Activated naive CD8-positive, alpha-beta T cell treated with anti-CD3 and anti-CD28 coated beads, Interleukin-2, amount 10 ng/mL, durations not matched to agents 7 days and 5 days (primary cell): ENCODE measurements at regions not wholly inside any gene's neighbourhood (a gene's known extent, or its start where the extent isn't known, plus 50 kb on each side); places are given as distances from the start of the nearest gene placed in this dataset.
A peak's percentile ranks its signal among the peaks of the same experiment; 100 is the strongest.

Experiments
- ATAC-seq: fragments of 150-1000 bp; cut with Tn5 transposase; one replicate; pipeline ENCODE4 v1.10.0; 2021; ENCODE audit warnings: low read depth, moderate library complexity
- POLR2A ChIA-PET: fragments of 350-600 bp; sonication (Branson Sonifier 250); formaldehyde crosslinking; loops from one replicate; lab custom pipeline; 2021; ENCODE audit warnings: antibody characterized with exemption; lab: Charles Lee
- DNase-seq: peaks from one replicate; pipeline ENCODE4 v3.0.0; 2021
- H3K27ac Mint-ChIP-seq: one replicate; pipeline ENCODE4 v1.8.0; 2022; ENCODE audit warnings: mild to moderate bottlenecking, mixed read lengths
- H3K27me3 Mint-ChIP-seq: one replicate; pipeline ENCODE4 v1.8.0; 2022; ENCODE audit warnings: mild to moderate bottlenecking, moderate library complexity, mixed read lengths
- H3K36me3 Mint-ChIP-seq: one replicate; pipeline ENCODE4 v1.8.0; 2021; ENCODE audit warnings: mild to moderate bottlenecking, mixed read lengths
- H3K4me1 Mint-ChIP-seq: one replicate; pipeline ENCODE4 v1.8.0; 2021; ENCODE audit warnings: mixed read lengths
- H3K4me3 Mint-ChIP-seq: one replicate; pipeline ENCODE4 v1.8.0; 2022; ENCODE audit warnings: mild to moderate bottlenecking, moderate library complexity, mixed read lengths
- H3K9me3 Mint-ChIP-seq: one replicate; pipeline ENCODE4 v1.8.0; 2021; ENCODE audit warnings: mixed read lengths

- POLR2A ChIA-PET: interaction anchor here (0.7 to 1.8 kb wide), 5 partner anchors 15 to 66 kb away, joined by 3 to 5 read pairs (median 3); no protein-coding TSS in a partner anchor
- Mint-ChIP-seq H3K36me3 (peaks cover 34% of the 10 kb centered on the region), H3K4me3 (peak overlapping the region; percentile 90), H3K27me3 (no peaks in the 10 kb centered on the region), H3K9me3 (no peaks in the 10 kb centered on the region), H3K4me1 (peaks cover 2% of the 10 kb centered on the region), H3K27ac (peak overlapping the region; percentile 94)
- DNase-seq (no peak), ATAC-seq (no peak)
These were observed 98.8 kb downstream of the DAD1 start for GRCh38 chr14:22489957-22490950.

- peak overlapping the region; percentile 94 for H3K27ac Mint-ChIP-seq
- H3K36me3 Mint-ChIP-seq: peaks cover 31% of the 10 kb centered on the region
- H3K4me3 Mint-ChIP-seq: peak overlapping the region; percentile 90
- H3K27me3 Mint-ChIP-seq: no peaks in the 10 kb centered on the region
- no peak for DNase-seq
- POLR2A ChIA-PET: interaction anchor here (0.8 to 1.8 kb wide), 5 partner anchors 12 to 67 kb away, joined by 3 to 5 read pairs (median 3); no protein-coding TSS in a partner anchor
- no peak for ATAC-seq
- peaks cover 2% of the 10 kb centered on the region for H3K4me1 Mint-ChIP-seq
- H3K9me3 Mint-ChIP-seq: no peaks in the 10 kb centered on the region
These were observed 99.8 kb downstream of the DAD1 start for GRCh38 chr14:22489244-22489545.

DNA sequence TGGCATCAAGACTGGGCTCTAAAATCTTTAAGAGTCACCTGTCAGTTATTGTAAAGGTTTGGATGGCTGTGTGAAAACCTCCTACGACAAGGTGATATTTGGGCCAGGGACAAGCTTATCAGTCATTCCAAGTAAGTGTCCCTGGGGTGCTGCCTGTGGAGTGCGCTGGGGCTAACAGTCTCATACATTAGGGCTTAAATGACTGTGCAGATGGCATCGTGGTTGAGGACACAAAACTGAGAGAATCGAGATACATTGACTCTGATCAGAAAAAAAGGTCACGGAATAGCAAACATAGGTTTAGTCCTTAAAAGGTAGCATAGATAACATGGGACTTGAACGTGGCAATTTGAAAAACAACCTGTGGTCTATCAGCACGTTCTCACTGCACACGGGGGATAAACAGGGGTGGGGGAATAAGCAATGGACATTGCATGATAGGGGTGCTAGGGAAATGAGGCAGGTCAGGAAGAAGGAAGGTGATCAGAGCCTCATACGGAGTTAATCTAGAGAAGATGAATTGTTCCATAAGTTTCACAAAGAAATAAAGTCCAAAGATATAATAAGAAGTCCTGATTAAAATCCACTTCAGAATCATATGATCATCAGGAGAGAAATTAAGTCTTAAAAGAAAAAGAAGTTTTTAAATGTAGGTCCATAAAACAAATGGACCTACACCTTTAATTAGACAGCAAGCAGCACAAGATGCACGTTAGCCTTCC lies 100.3 kb downstream of the DAD1 start:
- Mint-ChIP-seq H3K4me1 (peaks cover 2% of the 10 kb centered on the region), H3K27me3 (no peaks in the 10 kb centered on the region), H3K36me3 (peaks cover 27% of the 10 kb centered on the region), H3K4me3 (peak overlapping the region; percentile 90), H3K9me3 (no peaks in the 10 kb centered on the region), H3K27ac (peak overlapping the region; percentile 80)
- ATAC-seq (no peak), DNase-seq (no peak)
- POLR2A ChIA-PET: interaction anchor here (1.4 to 1.8 kb wide), 4 partner anchors 13 to 64 kb away, joined by 3 to 4 read pairs (median 4); no protein-coding TSS in a partner anchor

- H3K9me3 Mint-ChIP-seq: no peaks in the 10 kb centered on the region
- DNase-seq (no peak), ATAC-seq (no peak)
- peaks cover 2% of the 10 kb centered on the region for H3K4me1 Mint-ChIP-seq
- peak overlapping the region; percentile 90 for H3K4me3 Mint-ChIP-seq
- POLR2A ChIA-PET: interaction anchor here (1.5 kb wide), 1 partner anchor 65 kb away, joined by 4 read pairs; no protein-coding TSS in a partner anchor
- H3K27ac Mint-ChIP-seq: peak overlapping the region; percentile 80
- H3K36me3 Mint-ChIP-seq: peaks cover 23% of the 10 kb centered on the region
- no peaks in the 10 kb centered on the region for H3K27me3 Mint-ChIP-seq
These were observed 101.1 kb downstream of the DAD1 start for GRCh38 chr14:22487941-22488340.

DNA sequence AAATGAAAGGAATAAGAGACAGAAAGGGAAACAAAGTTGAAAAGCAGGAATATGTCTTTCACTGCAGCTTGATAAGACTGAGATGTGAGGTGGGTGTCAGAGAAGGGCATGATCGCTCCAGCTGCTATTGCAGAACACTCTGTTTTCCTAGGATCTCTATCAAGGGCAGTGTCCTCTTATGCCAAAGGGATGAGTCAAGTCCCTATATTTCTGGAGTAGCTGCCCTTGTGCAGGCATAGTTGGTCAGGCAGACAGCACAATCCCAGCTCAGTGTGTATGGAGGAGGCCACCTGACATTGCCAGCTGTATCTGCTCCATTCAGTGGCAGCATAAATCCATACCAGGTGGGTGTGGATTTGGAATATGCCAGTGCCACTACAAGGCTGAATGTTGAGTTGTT lies 101.6 kb downstream of the DAD1 start:
- peaks cover 2% of the 10 kb centered on the region for H3K4me1 Mint-ChIP-seq
- POLR2A ChIA-PET: interaction anchor here (1.5 kb wide), 1 partner anchor 65 kb away, joined by 4 read pairs; no protein-coding TSS in a partner anchor

DNA sequence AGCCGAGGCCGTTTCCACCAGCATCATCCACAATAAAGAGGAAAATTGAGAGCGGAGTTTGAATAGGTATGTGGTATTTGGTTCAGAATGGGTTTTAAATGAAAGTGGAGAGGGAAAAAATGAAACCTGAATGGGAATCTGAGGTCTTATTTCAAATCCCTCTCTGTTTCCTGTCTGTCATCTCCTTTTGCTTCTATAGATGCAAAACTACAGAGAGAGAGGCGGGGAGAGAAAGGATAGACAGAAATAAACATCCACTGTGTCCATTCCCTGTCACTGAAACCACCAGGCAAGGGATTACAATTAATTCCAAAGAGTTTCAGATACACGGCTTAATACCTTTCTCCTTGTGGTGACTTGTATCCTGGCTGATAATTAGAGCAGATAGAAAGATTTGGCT lies 102.3 kb downstream of the DAD1 start:
- peak overlapping the region; percentile 73 for H3K27ac Mint-ChIP-seq
- peak overlapping the region; percentile 90 for H3K4me3 Mint-ChIP-seq
- ATAC-seq (no peak), DNase-seq (no peak)
- H3K36me3 Mint-ChIP-seq: peaks cover 23% of the 10 kb centered on the region
- H3K9me3 Mint-ChIP-seq: no peaks in the 10 kb centered on the region
- no peaks in the 10 kb centered on the region for H3K27me3 Mint-ChIP-seq
- POLR2A ChIA-PET: no interaction called here
- H3K4me1 Mint-ChIP-seq: peaks cover 2% of the 10 kb centered on the region

More for the DNA sequence above, 101.6 kb downstream of the DAD1 start:
- H3K36me3 Mint-ChIP-seq: peaks cover 23% of the 10 kb centered on the region
- peak overlapping the region; percentile 73 for H3K27ac Mint-ChIP-seq
- H3K4me3 Mint-ChIP-seq: peak overlapping the region; percentile 90
- no peaks in the 10 kb centered on the region for H3K27me3 Mint-ChIP-seq
- ATAC-seq (no peak), DNase-seq (no peak)
- H3K9me3 Mint-ChIP-seq: no peaks in the 10 kb centered on the region

DNA sequence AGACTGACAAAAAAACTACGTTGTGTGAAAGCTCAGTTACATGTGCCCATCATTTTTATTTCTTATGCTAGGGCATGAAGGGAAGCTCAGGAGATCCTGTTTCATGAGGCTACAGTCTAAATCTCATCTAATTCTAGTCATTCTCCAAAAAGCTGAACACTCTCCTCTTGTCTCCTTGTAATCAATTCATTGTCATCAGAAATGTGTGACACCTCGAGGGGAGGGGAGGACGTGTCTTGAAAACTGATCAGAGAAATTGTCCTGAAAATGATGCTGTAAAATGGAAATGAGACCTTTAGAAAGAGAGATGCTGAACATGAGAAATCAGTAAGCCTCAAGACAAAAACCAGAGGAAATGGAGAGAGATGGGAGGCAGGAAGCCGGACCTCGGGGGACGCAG lies 103.4 kb downstream of the DAD1 start:
- Mint-ChIP-seq H3K27me3 (no peaks in the 10 kb centered on the region), H3K36me3 (peaks cover 19% of the 10 kb centered on the region), H3K4me1 (peaks cover 2% of the 10 kb centered on the region), H3K27ac (peak overlapping the region; percentile 79), H3K9me3 (no peaks in the 10 kb centered on the region), H3K4me3 (peak overlapping the region; percentile 67)
- no peak for ATAC-seq
- POLR2A ChIA-PET: interaction anchor here (2.3 kb wide), 1 partner anchor 16 kb away, joined by 9 read pairs; no protein-coding TSS in a partner anchor
- no peak for DNase-seq

GRCh38 chr14:22485178-22485577 lies 103.8 kb downstream of the DAD1 start:
- Mint-ChIP-seq H3K9me3 (no peaks in the 10 kb centered on the region), H3K36me3 (peaks cover 15% of the 10 kb centered on the region), H3K4me3 (peak overlapping the region; percentile 67), H3K4me1 (peaks cover 2% of the 10 kb centered on the region), H3K27me3 (no peaks in the 10 kb centered on the region), H3K27ac (peak overlapping the region; percentile 79)
- POLR2A ChIA-PET: interaction anchor here (2.3 kb wide), 1 partner anchor 16 kb away, joined by 9 read pairs; no protein-coding TSS in a partner anchor
- no peak for ATAC-seq
- no peak for DNase-seq

GRCh38 chr14:22484632-22485031 lies 104.4 kb downstream of the DAD1 start:
- Mint-ChIP-seq H3K27me3 (no peaks in the 10 kb centered on the region), H3K4me3 (peak overlapping the region; percentile 65), H3K9me3 (no peaks in the 10 kb centered on the region), H3K4me1 (peaks cover 2% of the 10 kb centered on the region), H3K27ac (peak overlapping the region; percentile 79), H3K36me3 (peaks cover 9% of the 10 kb centered on the region)
- POLR2A ChIA-PET: interaction anchor here (0.8 to 2.3 kb wide), 2 partner anchors 8 to 17 kb away, joined by 3 to 9 read pairs; no protein-coding TSS in a partner anchor
- no peak for DNase-seq
- ATAC-seq: no peak

DNA sequence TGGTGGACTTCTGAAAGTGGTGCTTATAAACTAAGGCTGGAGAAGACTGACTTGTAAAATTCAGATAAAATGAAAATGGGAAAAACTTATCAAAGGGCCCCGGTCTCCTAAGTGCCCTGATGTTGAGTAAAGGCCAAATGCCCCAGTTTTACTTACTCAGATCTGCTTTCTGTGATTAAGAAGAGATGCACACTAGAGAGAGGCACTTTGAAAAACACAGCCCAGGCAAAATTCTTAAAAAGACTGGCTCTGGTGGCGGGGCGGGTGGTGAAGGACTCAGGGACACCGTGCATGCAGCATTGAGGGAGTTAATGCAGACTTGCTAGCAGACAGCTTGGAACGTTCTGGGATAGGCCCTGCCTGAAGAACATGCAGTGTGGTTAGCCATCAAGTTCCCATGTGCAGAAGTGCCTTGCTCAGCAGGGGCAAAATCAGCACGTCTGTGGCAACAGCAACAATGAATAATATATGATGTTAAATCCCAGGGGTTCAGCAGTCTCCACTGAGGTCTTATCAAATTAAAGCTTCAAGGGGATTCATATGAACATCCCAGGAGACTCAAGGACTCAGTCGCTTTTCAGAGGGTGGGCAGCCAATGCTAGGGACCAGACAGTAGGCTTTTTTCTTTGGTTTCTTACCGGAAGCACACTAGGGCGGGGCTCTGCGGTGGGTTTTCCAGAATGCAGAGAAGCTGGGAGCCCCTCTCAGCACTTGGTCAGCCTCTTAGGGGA lies 105.0 kb downstream of the DAD1 start:
- Mint-ChIP-seq H3K27me3 (no peaks in the 10 kb centered on the region), H3K27ac (peak overlapping the region; percentile 79), H3K4me3 (peak overlapping the region; percentile 65), H3K36me3 (peaks cover 8% of the 10 kb centered on the region), H3K9me3 (no peaks in the 10 kb centered on the region), H3K4me1 (peaks cover 2% of the 10 kb centered on the region)
- POLR2A ChIA-PET: interaction anchor here (0.8 to 2.3 kb wide), 2 partner anchors 9 to 17 kb away, joined by 3 to 9 read pairs; no protein-coding TSS in a partner anchor
- ATAC-seq: peak; percentile 33
- no peak for DNase-seq

DNA sequence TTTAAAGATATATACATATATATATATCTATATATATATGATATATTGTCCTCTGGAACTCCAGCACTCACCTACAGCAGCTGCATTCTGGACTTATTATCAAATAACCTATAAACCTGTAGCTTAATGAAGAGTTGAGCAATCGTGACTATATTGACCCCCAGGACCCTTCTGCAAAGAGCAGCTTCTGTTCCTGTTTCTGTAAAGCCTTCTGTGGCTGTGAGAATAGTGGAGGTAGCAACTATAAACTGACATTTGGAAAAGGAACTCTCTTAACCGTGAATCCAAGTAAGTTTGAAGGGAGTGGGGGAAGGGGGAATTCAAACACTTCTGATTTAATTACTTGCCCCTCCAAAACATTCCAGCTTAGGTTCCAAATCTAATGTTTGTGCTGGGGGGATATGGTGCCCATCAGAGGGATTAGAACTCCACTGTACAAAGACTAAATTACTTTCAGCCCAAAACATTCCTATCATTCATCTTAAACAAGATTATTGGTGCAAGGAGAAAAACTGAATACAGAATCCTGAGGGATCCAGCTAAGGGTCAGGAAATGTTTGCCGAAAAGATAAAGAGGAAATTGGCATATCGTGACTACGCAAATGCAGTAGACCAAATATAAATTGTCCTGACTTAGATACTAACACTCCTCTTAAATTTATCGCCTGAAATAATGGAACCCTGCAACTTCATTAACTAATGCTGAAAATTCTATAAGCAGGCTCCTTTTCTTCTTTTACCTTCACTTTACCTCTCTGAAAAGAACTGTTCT lies 106.1 kb downstream of the DAD1 start:
- POLR2A ChIA-PET: interaction anchor here (0.6 to 0.8 kb wide), 2 partner anchors 23 to 32 kb away, joined by 3 read pairs; no protein-coding TSS in a partner anchor
- Mint-ChIP-seq H3K4me1 (no peaks in the 10 kb centered on the region), H3K9me3 (no peaks in the 10 kb centered on the region), H3K4me3 (peak overlapping the region; percentile 65), H3K36me3 (peaks cover 2% of the 10 kb centered on the region), H3K27ac (peak overlapping the region; percentile 79), H3K27me3 (no peaks in the 10 kb centered on the region)
- DNase-seq (no peak), ATAC-seq (no peak)
